Transverse colon (tissue), 4 donors: ENCODE measurements at regions not wholly inside any gene's neighbourhood (a gene's known extent, or its start where the extent isn't known, plus 50 kb on each side); places are given as distances from the start of the nearest gene placed in this dataset.
"Not testable (repeated sequence)": the region's sequence is repeated elsewhere in the genome, so short reads cannot be mapped to it uniquely, and the experiment has no call there.

Experiments used
- DNase-seq: peaks from one replicate; pipeline ENCODE4 v3.0.0-alpha.2; 2019
- H3K27ac ChIP-seq, 4 donors: fragments of 200-600 bp; sonication (generic); 2 replicates each; pipeline ENCODE4 v1.5.1; 2016 to 2018; ENCODE audit warnings: inconsistent platforms in 4 of 4
- H3K27me3 ChIP-seq: fragments of 200-600 bp; sonication (generic); 2 replicates; pipeline ENCODE4 v1.5.1; 2017; ENCODE audit warnings: inconsistent platforms
- H3K36me3 ChIP-seq, 4 donors: fragments of 200-600 bp; sonication (generic); 2 replicates each; pipeline ENCODE4 v1.5.1; 2017 to 2019; ENCODE audit warnings: inconsistent platforms in 4 of 4
- H3K4me1 ChIP-seq, 4 donors: fragments of 200-600 bp; sonication (generic); 2 replicates each; pipeline ENCODE4 v1.5.1; 2017 to 2020; ENCODE audit warnings: inconsistent platforms in 4 of 4
- H3K4me3 ChIP-seq, 4 donors: fragments of 200-600 bp; sonication (generic); 1 replicate in 1 of 4; 2 replicates in 3 of 4; pipeline versions ENCODE4 v1.5.1 to v1.6.1; 2017 to 2019; ENCODE audit warnings: inconsistent platforms in 4 of 4
- H3K9me3 ChIP-seq, 2 donors: fragments of 200-600 bp; sonication (generic); 2 replicates each; pipeline ENCODE4 v1.5.1; 2017 to 2019; ENCODE audit warnings: inconsistent platforms in 2 of 2
- EP300 ChIP-seq: sonication (generic); formaldehyde crosslinking; IDR thresholded peaks from one replicate; pipeline ENCODE4 v1.6.1; 2017; ENCODE audit warnings: antibody characterized with exemption, low read depth
- POLR2A ChIP-seq: fragments of 450-650 bp; IDR thresholded peaks from one replicate; pipeline ENCODE4 v1.6.1; 2016; ENCODE audit warnings: antibody characterized with exemption, mild to moderate bottlenecking, moderate library complexity
- POLR2AphosphoS5 ChIP-seq, 3 donors: sonication (generic); formaldehyde crosslinking; IDR thresholded peaks; one replicate each; pipeline ENCODE4 v1.6.1; 2016; ENCODE audit warnings: antibody characterized with exemption in 3 of 3
- WGBS, 2 donors: methylation state at CpG; one replicate each; pipeline ENCODE4 v1.1.5; 2018; ENCODE audit warnings: low coverage in 1 of 2; 5-methylcytosine and 5-hydroxymethylcytosine counted together
- in situ Hi-C, 4 donors: fragments of 200-750 bp; cut with MboI; loops; one replicate each; pipeline versions ENCODE4 v1.15.0 to v1.15.1; 2017; ENCODE audit warnings: low sequenced_read_pairs in 3 of 4, low pct_ligation_motif_present in 1 of 4, low pct_unique_long_range_greater_than_20kb in 1 of 4
- intact Hi-C: fragments of 100-400 bp; cut with DNase I; formaldehyde crosslinking; loops from one replicate; pipeline ENCODE4 v1.15.1; 2023; ENCODE audit warnings: low total_unique reads
- TF ChIP-seq, protein P1 (sequence below), 5 experiments: fragments of 200-600 bp in 3 of 5; fragments of 450-650 bp in 2 of 5; sonication (generic) in 3 of 5; IDR thresholded peaks; 1 replicate in 2 of 5; 2 replicates in 3 of 5; pipeline ENCODE4 v1.5.1; 2016 to 2017; ENCODE audit warnings: antibody characterized with exemption in 5 of 5, inconsistent platforms in 3 of 5, mild to moderate bottlenecking in 2 of 5, moderate library complexity in 1 of 5

DNA sequence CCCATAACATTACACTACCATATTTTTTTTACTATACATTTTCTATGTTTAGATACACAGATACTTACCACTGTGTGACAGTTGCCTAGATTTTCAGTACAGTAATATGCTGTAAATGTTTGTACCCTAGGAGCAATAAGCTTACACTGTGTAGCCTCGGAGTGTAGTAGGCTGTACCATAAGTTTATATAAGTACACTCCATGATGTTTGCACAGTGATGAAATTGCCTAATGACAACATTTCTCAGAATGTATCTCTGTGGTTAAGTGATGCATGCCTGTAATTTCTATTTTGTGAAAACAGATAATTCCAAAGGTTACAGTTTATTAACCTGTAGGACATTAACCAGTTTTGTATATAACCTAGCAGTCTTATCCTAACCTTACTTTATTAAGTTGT is 128.1 kb upstream of the RBMS1 start:
- intact Hi-C loops = no loop called here
- no peaks in the 10 kb centered on the region for H3K9me3 ChIP-seq
- H3K27ac ChIP-seq = no peak overlapping the region
- no peak overlapping the region for H3K4me3 ChIP-seq
- DNase-seq = no peak
- H3K4me1 ChIP-seq = no peaks in the 10 kb centered on the region
- no peaks in the 10 kb centered on the region for H3K36me3 ChIP-seq
- TF ChIP-seq POLR2A (no peak), POLR2AphosphoS5 (IDR thresholded peaks at IDR 0.05) (no peak), EP300 (no peak)
- TF ChIP-seq, protein P1, sequence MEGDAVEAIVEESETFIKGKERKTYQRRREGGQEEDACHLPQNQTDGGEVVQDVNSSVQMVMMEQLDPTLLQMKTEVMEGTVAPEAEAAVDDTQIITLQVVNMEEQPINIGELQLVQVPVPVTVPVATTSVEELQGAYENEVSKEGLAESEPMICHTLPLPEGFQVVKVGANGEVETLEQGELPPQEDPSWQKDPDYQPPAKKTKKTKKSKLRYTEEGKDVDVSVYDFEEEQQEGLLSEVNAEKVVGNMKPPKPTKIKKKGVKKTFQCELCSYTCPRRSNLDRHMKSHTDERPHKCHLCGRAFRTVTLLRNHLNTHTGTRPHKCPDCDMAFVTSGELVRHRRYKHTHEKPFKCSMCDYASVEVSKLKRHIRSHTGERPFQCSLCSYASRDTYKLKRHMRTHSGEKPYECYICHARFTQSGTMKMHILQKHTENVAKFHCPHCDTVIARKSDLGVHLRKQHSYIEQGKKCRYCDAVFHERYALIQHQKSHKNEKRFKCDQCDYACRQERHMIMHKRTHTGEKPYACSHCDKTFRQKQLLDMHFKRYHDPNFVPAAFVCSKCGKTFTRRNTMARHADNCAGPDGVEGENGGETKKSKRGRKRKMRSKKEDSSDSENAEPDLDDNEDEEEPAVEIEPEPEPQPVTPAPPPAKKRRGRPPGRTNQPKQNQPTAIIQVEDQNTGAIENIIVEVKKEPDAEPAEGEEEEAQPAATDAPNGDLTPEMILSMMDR (IDR thresholded peaks at IDR 0.05) = no peak
- WGBS, 2 donors = 50 to 83% methylated on average over 1 of the region's 1 CpG
- in situ Hi-C loops = no loop called here
- H3K27me3 ChIP-seq = no peaks in the 10 kb centered on the region

GRCh38 chr2:160628020-160628637 is 134.5 kb upstream of the RBMS1 start:
- in situ Hi-C loops, H3K36me3 ChIP-seq, DNase-seq, H3K4me1 ChIP-seq, H3K27me3 ChIP-seq, intact Hi-C loops, H3K9me3 ChIP-seq, H3K27ac ChIP-seq, H3K4me3 ChIP-seq: not testable (repeated sequence)
- 65 to 94% methylated on average over 7 to 12 of the region's 13 CpGs for WGBS, 2 donors

- H3K36me3 ChIP-seq = no peaks in the 10 kb centered on the region
- TF ChIP-seq, protein P1 (IDR thresholded peaks at IDR 0.05) = no peak
- TF ChIP-seq POLR2AphosphoS5 (IDR thresholded peaks at IDR 0.05) (no peak), POLR2A (no peak), EP300 (no peak)
- H3K4me1 ChIP-seq = peaks cover 0 to 3% (median 0%) of the 10 kb centered on the region in 4 donors
- intact Hi-C loops (no loop called here), in situ Hi-C loops (no loop called here)
- no peak overlapping the region for H3K4me3 ChIP-seq
- WGBS, 2 donors = 75 to 81% methylated on average over 2 to 3 of the region's 3 CpGs
- no peaks in the 10 kb centered on the region for H3K9me3 ChIP-seq
- DNase-seq = no peak
- no peak overlapping the region for H3K27ac ChIP-seq
- no peaks in the 10 kb centered on the region for H3K27me3 ChIP-seq
Measured at GRCh38 chr2:160628811-160629210, 135.2 kb upstream of the RBMS1 start.

DNA sequence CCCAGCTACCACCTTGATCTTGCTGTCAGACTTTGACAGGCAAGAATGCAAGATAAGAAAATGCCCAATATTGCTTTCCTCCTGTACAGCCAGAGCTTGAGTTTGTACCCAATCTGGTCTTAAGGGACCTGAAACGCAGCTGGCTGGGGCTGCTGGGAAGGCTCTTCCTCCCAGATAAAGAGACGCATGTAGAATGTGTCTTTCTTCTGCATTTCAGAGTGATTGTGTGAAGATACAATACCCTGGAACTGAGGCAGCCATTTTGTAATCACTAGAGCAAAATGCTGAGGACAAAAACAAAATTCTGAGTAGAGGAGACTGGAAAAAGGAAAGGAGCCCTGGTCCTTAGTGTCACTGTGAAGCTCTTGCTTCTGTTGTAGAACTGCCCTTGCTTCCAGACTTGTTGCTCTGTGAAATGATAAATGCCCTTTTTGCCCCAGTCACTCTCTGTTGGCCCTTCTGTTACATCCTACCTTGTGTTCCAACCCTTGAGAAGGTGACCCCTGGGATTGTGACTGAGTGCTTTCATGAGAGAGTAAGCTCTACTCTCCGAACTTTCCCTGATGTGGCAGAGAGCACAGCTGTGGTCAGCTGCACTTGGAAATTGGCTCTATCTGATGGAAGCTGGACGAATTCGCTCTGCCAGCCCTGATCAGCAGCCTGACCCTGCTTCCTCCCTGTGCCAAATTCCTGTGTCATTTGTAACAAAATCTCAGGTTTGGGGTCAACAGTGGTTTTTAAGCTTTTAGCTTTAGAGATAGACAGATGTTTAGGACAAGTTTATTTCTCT is 137.4 kb upstream of the RBMS1 start:
- H3K27me3 ChIP-seq = no peaks in the 10 kb centered on the region
- no peaks in the 10 kb centered on the region for H3K9me3 ChIP-seq
- H3K27ac ChIP-seq = no peak overlapping the region
- no peak overlapping the region for H3K4me3 ChIP-seq
- DNase-seq = no peak
- H3K36me3 ChIP-seq = no peaks in the 10 kb centered on the region
- intact Hi-C loops (no loop called here), in situ Hi-C loops (no loop called here)
- 84 to 93% methylated on average over 2 to 5 of the region's 5 CpGs for WGBS, 2 donors
- peaks cover 0 to 7% (median 3%) of the 10 kb centered on the region in 4 donors for H3K4me1 ChIP-seq
- no peak for TF ChIP-seq POLR2AphosphoS5 (IDR thresholded peaks at IDR 0.05)
- TF ChIP-seq, protein P1 (IDR thresholded peaks at IDR 0.05) = no peak
